IMR-90 (cell line): ENCODE measurements at regions not wholly inside any gene's neighbourhood (a gene's known extent, or its start where the extent isn't known, plus 50 kb on each side); places are given as distances from the start of the nearest gene placed in this dataset.

Source experiments
- ATAC-seq: fragments of 200-7000 bp; cut with Tn5 transposase; 2 replicates; pipeline ENCODE4 v1.9.1; 2020; ENCODE audit warnings: low read depth, mild to moderate bottlenecking, moderate library complexity
- BruUV-seq: library from RNA; stranded (reverse); fragments of 400-500 nt; replicated peaks from 2 replicates; lab custom pipeline; 2021; lab: Mats Ljungman, UMichigan
- CTCF ChIA-PET: fragments of 300-600 bp; formaldehyde crosslinking; extraction: SDS; loops from one replicate; lab custom pipeline; 2021; ENCODE audit warnings: antibody characterized with exemption; lab: Yijun Ruan, JAX
- POLR2A ChIA-PET: fragments of 300-600 bp; sonication (Branson Sonifier 250); formaldehyde crosslinking; loops from one replicate; lab custom pipeline; 2022; ENCODE audit warnings: antibody characterized with exemption; ENCODE audit not compliant: unreplicated experiment; lab: Charles Lee
- DNase-seq: peaks from one replicate; pipeline ENCODE4 v3.0.0; 2013
- H2AFZ ChIP-seq: replicated peaks from 2 replicates; pipeline ENCODE3; 2013; ENCODE audit warnings: low read length, mild to moderate bottlenecking; ENCODE audit not compliant: poor library complexity
- H2AK5ac ChIP-seq: 2 replicates; pipeline ENCODE4 v1.6.1; 2013; ENCODE audit warnings: low read depth, low read length, inconsistent platforms
- H2AK9ac ChIP-seq: replicated peaks from 2 replicates; pipeline ENCODE3; 2013; ENCODE audit warnings: mild to moderate bottlenecking, low read depth, low read length, moderate library complexity; ENCODE audit not compliant: poor library complexity
- H2BK120ac ChIP-seq: 2 replicates; pipeline ENCODE4 v1.6.1; 2013; ENCODE audit warnings: low read depth, low read length, inconsistent platforms
- H2BK15ac ChIP-seq: 3 replicates; pipeline ENCODE4 v1.6.1; 2013; ENCODE audit warnings: low read depth, low read length, inconsistent platforms
- H2BK20ac ChIP-seq: 2 replicates; pipeline ENCODE4 v1.6.1; 2013; ENCODE audit warnings: low read depth, mild to moderate bottlenecking, inconsistent platforms, low read length, moderate library complexity
- H2BK5ac ChIP-seq: 2 replicates; pipeline ENCODE4 v1.6.1; 2013; ENCODE audit warnings: mild to moderate bottlenecking, low read depth, low read length, inconsistent platforms; ENCODE audit not compliant: poor library complexity, severe bottlenecking
- H3K14ac ChIP-seq: replicated peaks from 2 replicates; pipeline ENCODE4 v1.6.1; 2013; ENCODE audit warnings: low read depth, low read length, inconsistent platforms
- H3K18ac ChIP-seq: 2 replicates; pipeline ENCODE4 v1.6.1; 2013; ENCODE audit warnings: low read depth, low read length, control low read depth
- H3K23ac ChIP-seq: 2 replicates; pipeline ENCODE4 v1.6.1; 2013; ENCODE audit warnings: low read depth, low read length, inconsistent platforms
- H3K27ac ChIP-seq: 2 replicates; pipeline ENCODE4 v1.5.1; 2013; ENCODE audit warnings: mild to moderate bottlenecking, control low read depth, low read length; ENCODE audit not compliant: insufficient read depth
- H3K27me3 ChIP-seq: 2 replicates; pipeline ENCODE4 v1.6.1; 2013; ENCODE audit warnings: low read length; ENCODE audit not compliant: control insufficient read depth, insufficient read depth
- H3K36me3 ChIP-seq: 2 replicates; pipeline ENCODE4 v1.6.1; 2013; ENCODE audit warnings: low read length, mixed read lengths; ENCODE audit not compliant: control insufficient read depth, insufficient read depth
- H3K4ac ChIP-seq: 2 replicates; pipeline ENCODE4 v1.6.1; 2013; ENCODE audit warnings: low read depth, low read length, inconsistent platforms
- H3K4me1 ChIP-seq: 2 replicates; pipeline ENCODE4 v1.6.1; 2013; ENCODE audit warnings: low read length, mixed read lengths; ENCODE audit not compliant: control insufficient read depth, insufficient read depth
- H3K4me2 ChIP-seq: 2 replicates; pipeline ENCODE4 v1.6.1; 2013; ENCODE audit warnings: low read depth, mild to moderate bottlenecking, control low read depth, low read length, moderate library complexity
- H3K4me3 ChIP-seq: 2 replicates; pipeline ENCODE4 v1.5.1; 2013; ENCODE audit warnings: low read depth, mild to moderate bottlenecking, control low read depth, low read length, moderate library complexity; ENCODE audit not compliant: insufficient read depth
- H3K56ac ChIP-seq: 2 replicates; pipeline ENCODE4 v1.6.1; 2013; ENCODE audit warnings: low read length, inconsistent platforms; ENCODE audit not compliant: insufficient read depth; ENCODE audit errors: extremely low read depth
- H3K79me1 ChIP-seq, 2 experiments: 2 replicates each; pipeline ENCODE4 v1.6.1; 2013; ENCODE audit warnings: low read length in 2 of 2, inconsistent platforms in 1 of 2, low read depth in 1 of 2
- H3K9ac ChIP-seq: 2 replicates; pipeline ENCODE4 v1.6.1; 2013; ENCODE audit warnings: low read depth, low read length, control low read depth
- H3K9me1 ChIP-seq: 2 replicates; pipeline ENCODE4 v1.6.1; 2013; ENCODE audit warnings: low read length, inconsistent platforms; ENCODE audit not compliant: insufficient read depth
- H3K9me3 ChIP-seq: 2 replicates; pipeline ENCODE4 v1.6.1; 2013; ENCODE audit warnings: low read length; ENCODE audit not compliant: control insufficient read depth, insufficient read depth
- H4K20me1 ChIP-seq: 2 replicates; pipeline ENCODE4 v1.6.1; 2013; ENCODE audit warnings: low read length, inconsistent platforms; ENCODE audit not compliant: insufficient read depth
- H4K5ac ChIP-seq: 2 replicates; pipeline ENCODE4 v1.6.1; 2013; ENCODE audit warnings: mild to moderate bottlenecking, low read depth, low read length, control low read depth
- H4K8ac ChIP-seq, 2 experiments: 2 replicates each; pipeline ENCODE4 v1.6.1; 2013; ENCODE audit warnings: low read depth in 2 of 2, low read length in 2 of 2, control low read depth in 1 of 2, inconsistent platforms in 1 of 2
- H4K91ac ChIP-seq: 2 replicates; pipeline ENCODE4 v1.6.1; 2013; ENCODE audit warnings: low read depth, low read length, inconsistent platforms; ENCODE audit not compliant: insufficient read depth
- CEBPB ChIP-seq: IDR thresholded peaks from 2 replicates; pipeline ENCODE4 v1.6.1; 2012; ENCODE audit warnings: low read depth, low read length, improper control_type of control experiment
- CHD1 ChIP-seq: IDR thresholded peaks from 2 replicates; pipeline ENCODE4 v1.6.1; 2012; ENCODE audit warnings: low read depth, low read length, improper control_type of control experiment
- CTCF ChIP-seq: conservative IDR thresholded peaks from 2 replicates; pipeline ENCODE4 v1.5.1; 2012; ENCODE audit warnings: mild to moderate bottlenecking, low read depth, low read length, improper control_type of control experiment
- ELK1 ChIP-seq: fragments of 150-350 bp; IDR thresholded peaks from 2 replicates; pipeline ENCODE4 v1.6.1; 2016; ENCODE audit warnings: low read depth, mild to moderate bottlenecking, low read length, moderate library complexity, borderline replicate concordance
- MAZ ChIP-seq: IDR thresholded peaks from 2 replicates; pipeline ENCODE4 v1.6.1; 2012; ENCODE audit warnings: low read depth, mild to moderate bottlenecking, low read length, improper control_type of control experiment, moderate library complexity, borderline replicate concordance
- MXI1 ChIP-seq: IDR thresholded peaks from 2 replicates; pipeline ENCODE4 v1.6.1; 2012; ENCODE audit warnings: low read depth, mild to moderate bottlenecking, low read length, moderate library complexity, borderline replicate concordance
- POLR2A ChIP-seq: IDR thresholded peaks from 2 replicates; pipeline ENCODE4 v1.6.1; 2012; ENCODE audit warnings: mild to moderate bottlenecking, low read depth, low read length
- RAD21 ChIP-seq: IDR thresholded peaks from 2 replicates; pipeline ENCODE4 v1.6.1; 2012; ENCODE audit warnings: low read length, improper control_type of control experiment
- WGBS, 2 experiments: methylation state at CpG; one replicate each; pipeline versions ENCODE4 v1.1.5 to v1.1.7; 2013; ENCODE audit warnings: missing lambda C conversion rate in 2 of 2; ENCODE audit not compliant: insufficient read length in 1 of 2; ENCODE audit errors: extremely low coverage in 2 of 2; 5-methylcytosine and 5-hydroxymethylcytosine counted together
- dilution Hi-C: fragments of 300-500 bp; cut with HindIII; formaldehyde crosslinking; loops from one replicate; pipeline ENCODE4 v1.14.3; 2018; ENCODE audit warnings: low sequenced_read_pairs; ENCODE audit not compliant: unreplicated experiment
- in situ Hi-C: fragments of 300-500 bp; cut with MboI; formaldehyde crosslinking; loops from 3 replicates; pipeline ENCODE4 v1.14.3; 2019; ENCODE audit warnings: low sequenced_read_pairs, inconsistent platforms, mixed read lengths
- intact Hi-C: fragments of 100-400 bp; cut with micrococcal nuclease; formaldehyde crosslinking; loops from 2 replicates; pipeline ENCODE4 v1.10.0; 2022

DNA sequence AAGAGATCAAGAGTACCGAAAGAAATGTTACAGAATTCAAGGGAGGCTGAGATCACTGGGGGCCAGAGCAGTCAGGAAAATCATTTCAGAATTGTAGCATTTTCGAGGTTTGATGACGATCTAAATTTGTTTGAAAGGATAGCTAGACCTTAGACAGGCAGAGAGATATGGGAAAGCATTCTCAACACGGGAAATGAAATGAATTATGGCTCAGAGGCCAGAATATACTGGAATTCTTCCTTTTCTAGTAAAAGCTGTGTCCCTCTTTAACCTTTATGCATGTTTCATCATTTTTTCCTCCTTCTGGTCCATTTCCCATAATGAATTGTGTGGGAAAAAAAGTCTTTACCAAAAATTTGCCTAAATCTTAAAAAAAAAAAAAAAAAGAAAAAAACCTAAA lies 78.8 kb downstream of the NABP1 start:
- Histone ChIP-seq H3K18ac (no peak overlapping the region), H3K4me1 (no peaks in the 10 kb centered on the region), H2BK20ac (no peak overlapping the region), H3K9me1 (no peaks in the 10 kb centered on the region), H4K8ac (no peak overlapping the region), H3K27ac (no peak overlapping the region), H4K20me1 (no peaks in the 10 kb centered on the region), H2AK9ac (no peak overlapping the region), H3K36me3 (no peaks in the 10 kb centered on the region), H2BK15ac (no peak overlapping the region), H2BK120ac (no peak overlapping the region), H3K14ac (no peak overlapping the region), H3K79me1 (no peaks in the 10 kb centered on the region), H2AK5ac (no peak overlapping the region), H3K4me3 (no peak overlapping the region), H4K5ac (no peak overlapping the region), H3K9ac (no peak overlapping the region), H3K9me3 (no peaks in the 10 kb centered on the region), H3K4me2 (no peak overlapping the region), H2BK5ac (no peak overlapping the region), H2AFZ (no peak overlapping the region), H3K23ac (no peak overlapping the region), H3K4ac (no peak overlapping the region), H4K91ac (no peak overlapping the region), H3K56ac (no peak overlapping the region), H3K27me3 (peaks cover 17% of the 10 kb centered on the region)
- ATAC-seq (no peak), DNase-seq (no peak)
- no peak for TF ChIP-seq RAD21
- TF ChIP-seq ELK1 = no peak
- no peak for TF ChIP-seq POLR2A
- no peak for TF ChIP-seq MXI1
- no peak for TF ChIP-seq CEBPB
- TF ChIP-seq MAZ = no peak
- TF ChIP-seq CTCF = no peak
- TF ChIP-seq CHD1 = no peak
- ChIA-PET POLR2A (no interaction called here), CTCF (no interaction called here)
- dilution Hi-C loops (no loop called here), intact Hi-C loops (loop anchor here (5.0 kb wide), 1 partner anchor 36 kb away; no protein-coding TSS in a partner anchor), in situ Hi-C loops (no loop called here)
- BruUV-seq = no TSS peak
- 50% methylated on average over 1 of the region's 4 CpGs; no CpG with 5 or more reads in 1 of the 2 experiments for WGBS, 2 experiments
